Chondrocyte (in vitro differentiated cells): ENCODE measurements at regions not wholly inside any gene's neighbourhood (a gene's known extent, or its start where the extent isn't known, plus 50 kb on each side); places are given as distances from the start of the nearest gene placed in this dataset.
A peak's percentile ranks its signal among the peaks of the same experiment; 100 is the strongest.

Experiments used
- DNase-seq: peaks from one replicate; pipeline ENCODE4 v3.0.0; 2021; ENCODE audit warnings: mixed read lengths, low spot score
- H3K27ac Mint-ChIP-seq: one replicate; pipeline ENCODE4 v1.8.0; 2021; ENCODE audit warnings: mild to moderate bottlenecking, moderate library complexity, mixed read lengths; ENCODE audit not compliant: unreplicated experiment
- H3K27me3 Mint-ChIP-seq: 2 replicates; pipeline ENCODE4 v1.8.0; 2021; ENCODE audit warnings: low read depth, mixed read lengths
- H3K36me3 Mint-ChIP-seq: 2 replicates; pipeline ENCODE4 v1.8.0; 2021; ENCODE audit warnings: low read depth, mixed read lengths
- H3K4me1 Mint-ChIP-seq: 2 replicates; pipeline ENCODE4 v1.8.0; 2021; ENCODE audit warnings: low read depth, mild to moderate bottlenecking, mixed read lengths
- H3K4me3 Mint-ChIP-seq: one replicate; pipeline ENCODE4 v1.8.0; 2021; ENCODE audit warnings: mild to moderate bottlenecking, moderate library complexity, mixed read lengths; ENCODE audit not compliant: unreplicated experiment
- H3K9me3 Mint-ChIP-seq: 2 replicates; pipeline ENCODE4 v1.8.0; 2021; ENCODE audit warnings: low read depth, mixed read lengths
- CTCF ChIP-seq: fragments of 200-600 bp; sonication (generic); IDR thresholded peaks from 2 replicates; pipeline ENCODE4 v1.5.0; 2021; ENCODE audit warnings: antibody characterized with exemption, mild to moderate bottlenecking, moderate library complexity

GRCh38 chr5:56286015-56286884 is 53.1 kb upstream of the ANKRD55 start:
- no peak for DNase-seq
- no peak overlapping the region for H3K4me3 Mint-ChIP-seq
- peak overlapping the region; percentile 29 for H3K27ac Mint-ChIP-seq
- no peaks in the 10 kb centered on the region for H3K36me3 Mint-ChIP-seq
- H3K4me1 Mint-ChIP-seq = peaks cover 31% of the 10 kb centered on the region
- TF ChIP-seq CTCF = no peak
- no peaks in the 10 kb centered on the region for H3K9me3 Mint-ChIP-seq
- no peaks in the 10 kb centered on the region for H3K27me3 Mint-ChIP-seq

- TF ChIP-seq CTCF = no peak
- peaks cover 36% of the 10 kb centered on the region for H3K4me1 Mint-ChIP-seq
- H3K9me3 Mint-ChIP-seq = no peaks in the 10 kb centered on the region
- no peaks in the 10 kb centered on the region for H3K36me3 Mint-ChIP-seq
- H3K27me3 Mint-ChIP-seq = no peaks in the 10 kb centered on the region
- DNase-seq = no peak
- no peak overlapping the region for H3K4me3 Mint-ChIP-seq
- H3K27ac Mint-ChIP-seq = no peak overlapping the region
Measured at GRCh38 chr5:56282951-56283350, 49.8 kb upstream of the ANKRD55 start.
